Neural progenitor cell (in vitro differentiated cells): ENCODE measurements at regions not wholly inside any gene's neighbourhood (a gene's known extent, or its start where the extent isn't known, plus 50 kb on each side); places are given as distances from the start of the nearest gene placed in this dataset.

Source experiments
- DNase-seq: peaks from one replicate; pipeline ENCODE4 v3.0.0-alpha.2; 2016; ENCODE audit warnings: low spot score
- H2AFZ ChIP-seq: fragments of 200-600 bp; sonication (generic); replicated peaks from 2 replicates; pipeline ENCODE4 v1.6.1; 2016; ENCODE audit warnings: antibody characterized with exemption
- H3F3A ChIP-seq: fragments of 200-600 bp; sonication (generic); 2 replicates; pipeline ENCODE4 v1.6.1; 2016; ENCODE audit warnings: antibody characterized with exemption, low read depth
- H3K27ac ChIP-seq: fragments of 200-600 bp; sonication (generic); 2 replicates; pipeline ENCODE4 v1.5.1; 2016; ENCODE audit warnings: mild to moderate bottlenecking
- H3K27me3 ChIP-seq: fragments of 200-600 bp; sonication (generic); 2 replicates; pipeline ENCODE4 v1.6.1; 2016; ENCODE audit warnings: mild to moderate bottlenecking, moderate library complexity
- H3K36me3 ChIP-seq: fragments of 200-600 bp; sonication (generic); 2 replicates; pipeline ENCODE4 v1.5.1; 2016
- H3K4me1 ChIP-seq: fragments of 200-600 bp; sonication (generic); 2 replicates; pipeline ENCODE4 v1.6.1; 2016; ENCODE audit warnings: mixed run types
- H3K4me2 ChIP-seq: fragments of 200-600 bp; sonication (generic); 2 replicates; pipeline ENCODE4 v1.6.1; 2016
- H3K4me3 ChIP-seq: fragments of 200-600 bp; sonication (generic); 2 replicates; pipeline ENCODE4 v1.5.1; 2016
- H3K79me2 ChIP-seq: fragments of 200-600 bp; sonication (generic); 2 replicates; pipeline ENCODE4 v1.6.1; 2016; ENCODE audit warnings: low read depth
- H3K9ac ChIP-seq: fragments of 200-600 bp; sonication (generic); 2 replicates; pipeline ENCODE4 v1.6.1; 2016
- H3K9me3 ChIP-seq: fragments of 200-600 bp; sonication (generic); 2 replicates; pipeline ENCODE4 v1.5.1; 2016; ENCODE audit warnings: low read depth
- H4K20me1 ChIP-seq: fragments of 200-600 bp; sonication (generic); 2 replicates; pipeline ENCODE4 v1.6.1; 2016; ENCODE audit warnings: low read depth
- H3K27ac Mint-ChIP-seq: 3 replicates; pipeline ENCODE4 v1.8.0; 2021; ENCODE audit warnings: mixed read lengths
- H3K27me3 Mint-ChIP-seq: 2 replicates; pipeline ENCODE4 v1.8.0; 2022; ENCODE audit warnings: low read depth, mild to moderate bottlenecking, inconsistent platforms, moderate library complexity, mixed read lengths; ENCODE audit not compliant: insufficient read depth
- H3K36me3 Mint-ChIP-seq: 3 replicates; pipeline ENCODE4 v1.8.0; 2021; ENCODE audit warnings: mixed read lengths
- H3K4me1 Mint-ChIP-seq: 3 replicates; pipeline ENCODE4 v1.8.0; 2021; ENCODE audit warnings: mixed read lengths
- H3K4me3 Mint-ChIP-seq: 3 replicates; pipeline ENCODE4 v1.8.0; 2021; ENCODE audit warnings: mild to moderate bottlenecking, moderate library complexity, mixed read lengths
- H3K9me3 Mint-ChIP-seq: 3 replicates; pipeline ENCODE4 v1.8.0; 2020; ENCODE audit warnings: mixed read lengths
- CTCF ChIP-seq: fragments of 200-600 bp; sonication (generic); IDR thresholded peaks from 2 replicates; pipeline ENCODE4 v1.5.1; 2017; ENCODE audit warnings: antibody characterized with exemption, mild to moderate bottlenecking
- EZH2 ChIP-seq: fragments of 200-600 bp; sonication (generic); IDR thresholded peaks from 2 replicates; pipeline ENCODE4 v1.6.1; 2017; ENCODE audit warnings: antibody characterized with exemption, mild to moderate bottlenecking, moderate library complexity
- EZH2phosphoT487 ChIP-seq: fragments of 200-600 bp; sonication (generic); IDR thresholded peaks from 2 replicates; pipeline ENCODE4 v1.6.1; 2017; ENCODE audit warnings: antibody characterized with exemption

- H3K4me2 ChIP-seq, result no peak overlapping the region
- H3K4me3 ChIP-seq, result no peak overlapping the region
- peaks cover 20% of the 10 kb centered on the region for H3F3A ChIP-seq
- H2AFZ ChIP-seq, result no peak overlapping the region
- Mint-ChIP-seq H3K27me3 (peaks cover 2% of the 10 kb centered on the region), H3K27ac (no peak overlapping the region), H3K9me3 (peaks cover 28% of the 10 kb centered on the region), H3K4me1 (peaks cover 6% of the 10 kb centered on the region), H3K36me3 (no peaks in the 10 kb centered on the region), H3K4me3 (no peak overlapping the region)
- TF ChIP-seq CTCF (no peak), EZH2phosphoT487 (no peak), EZH2 (no peak)
- no peak overlapping the region for H3K9ac ChIP-seq
- H3K36me3 ChIP-seq, result peaks cover 1% of the 10 kb centered on the region
- no peak for DNase-seq
- peaks cover 13% of the 10 kb centered on the region for H3K9me3 ChIP-seq
- no peaks in the 10 kb centered on the region for H3K79me2 ChIP-seq
- no peaks in the 10 kb centered on the region for H4K20me1 ChIP-seq
- no peaks in the 10 kb centered on the region for H3K27me3 ChIP-seq
- no peak overlapping the region for H3K27ac ChIP-seq
- peaks cover 18% of the 10 kb centered on the region for H3K4me1 ChIP-seq
Observed at GRCh38 chr7:42666994-42667393, 244.9 kb downstream of the C7orf25 start.

GRCh38 chr7:42662862-42663261 lies 249.0 kb downstream of the C7orf25 start:
- Histone ChIP-seq H3F3A (peaks cover 17% of the 10 kb centered on the region), H3K4me3 (no peak overlapping the region), H4K20me1 (no peaks in the 10 kb centered on the region), H3K27me3 (no peaks in the 10 kb centered on the region), H3K4me1 (peaks cover 9% of the 10 kb centered on the region), H3K9me3 (peaks cover 21% of the 10 kb centered on the region), H2AFZ (no peak overlapping the region), H3K79me2 (no peaks in the 10 kb centered on the region), H3K9ac (no peak overlapping the region), H3K4me2 (no peak overlapping the region), H3K36me3 (peaks cover 8% of the 10 kb centered on the region), H3K27ac (peak overlapping the region; percentile 39)
- Mint-ChIP-seq H3K4me3 (peak overlapping the region; percentile 2), H3K9me3 (peaks cover 28% of the 10 kb centered on the region), H3K27ac (no peak overlapping the region), H3K36me3 (no peaks in the 10 kb centered on the region), H3K4me1 (peaks cover 3% of the 10 kb centered on the region), H3K27me3 (peaks cover 2% of the 10 kb centered on the region)
- peak; percentile 54 for DNase-seq
- TF ChIP-seq EZH2, result no peak
- TF ChIP-seq EZH2phosphoT487, result peak; percentile 60
- TF ChIP-seq CTCF, result no peak

GRCh38 chr7:42661312-42661711 lies 250.6 kb downstream of the C7orf25 start:
- H4K20me1 ChIP-seq, result no peaks in the 10 kb centered on the region
- no peak overlapping the region for H3K4me3 Mint-ChIP-seq
- peaks cover 16% of the 10 kb centered on the region for H3K9me3 Mint-ChIP-seq
- no peaks in the 10 kb centered on the region for H3K36me3 Mint-ChIP-seq
- no peaks in the 10 kb centered on the region for H3K79me2 ChIP-seq
- no peak for TF ChIP-seq EZH2phosphoT487
- peaks cover 8% of the 10 kb centered on the region for H3K36me3 ChIP-seq
- H3K9ac ChIP-seq, result no peak overlapping the region
- no peak overlapping the region for H2AFZ ChIP-seq
- no peak overlapping the region for H3K27ac Mint-ChIP-seq
- peaks cover 9% of the 10 kb centered on the region for H3K4me1 ChIP-seq
- no peak overlapping the region for H3K4me3 ChIP-seq
- no peaks in the 10 kb centered on the region for H3K27me3 ChIP-seq
- H3K27me3 Mint-ChIP-seq, result peaks cover 2% of the 10 kb centered on the region
- H3F3A ChIP-seq, result peaks cover 17% of the 10 kb centered on the region
- no peak overlapping the region for H3K4me2 ChIP-seq
- H3K27ac ChIP-seq, result no peak overlapping the region
- peaks cover 3% of the 10 kb centered on the region for H3K4me1 Mint-ChIP-seq
- H3K9me3 ChIP-seq, result peaks cover 21% of the 10 kb centered on the region
- DNase-seq, result no peak

GRCh38 chr7:42650701-42651100 lies 261.2 kb downstream of the C7orf25 start:
- Mint-ChIP-seq H3K27ac (no peak overlapping the region), H3K9me3 (peaks cover 12% of the 10 kb centered on the region), H3K4me3 (no peak overlapping the region), H3K27me3 (no peaks in the 10 kb centered on the region), H3K36me3 (no peaks in the 10 kb centered on the region), H3K4me1 (peaks cover 25% of the 10 kb centered on the region)
- Histone ChIP-seq H3K9ac (no peak overlapping the region), H4K20me1 (no peaks in the 10 kb centered on the region), H3K27me3 (no peaks in the 10 kb centered on the region), H3K4me3 (no peak overlapping the region), H2AFZ (no peak overlapping the region), H3K4me2 (no peak overlapping the region), H3K27ac (no peak overlapping the region), H3K36me3 (no peaks in the 10 kb centered on the region), H3K4me1 (peaks cover 23% of the 10 kb centered on the region), H3K79me2 (no peaks in the 10 kb centered on the region), H3F3A (no peaks in the 10 kb centered on the region), H3K9me3 (no peaks in the 10 kb centered on the region)
- TF ChIP-seq CTCF (no peak), EZH2 (no peak)
- no peak for DNase-seq
